ENCODE measurements at regions not wholly inside any gene's neighbourhood (a gene's known extent, or its start where the extent isn't known, plus 50 kb on each side); places are given as distances from the start of the nearest gene placed in this dataset.

GRCh38 chr1:29860056-29860455, 623.7 kb downstream of the PTPRU start:
- no peak for TF ChIP-seq CTCF (IDR thresholded peaks at IDR 0.05; ENCODE audit: low read depth, low read length)
- TF ChIP-seq MYC (IDR thresholded peaks at IDR 0.05; ENCODE audit: low read depth, low read length): no peak
- no peak for TF ChIP-seq POLR2A (IDR thresholded peaks at IDR 0.05; ENCODE audit: extremely low read depth, insufficient read length)
- no peak for TF ChIP-seq MAX (IDR thresholded peaks at IDR 0.05; ENCODE audit: low read depth, low read length)
- H3K4me3 ChIP-seq (ENCODE audit: low read depth, low read length): no peak overlapping the region
- DNase-seq (ENCODE audit: low read depth): no peak

GRCh38 chr1:29859126-29859525, 622.8 kb downstream of the PTPRU start:
- no peak overlapping the region for H3K4me3 ChIP-seq (ENCODE audit: low read depth, low read length)
- no peak for DNase-seq (ENCODE audit: low read depth)
- TF ChIP-seq MYC (IDR thresholded peaks at IDR 0.05; ENCODE audit: low read depth, low read length) (no peak), POLR2A (IDR thresholded peaks at IDR 0.05; ENCODE audit: extremely low read depth, insufficient read length) (no peak), CTCF (IDR thresholded peaks at IDR 0.05; ENCODE audit: low read depth, low read length) (no peak), MAX (IDR thresholded peaks at IDR 0.05; ENCODE audit: low read depth, low read length) (no peak)

- H3K4me3 ChIP-seq (ENCODE audit: low read depth, low read length): no peak overlapping the region
- TF ChIP-seq POLR2A (IDR thresholded peaks at IDR 0.05; ENCODE audit: extremely low read depth, insufficient read length): no peak
- no peak for DNase-seq (ENCODE audit: low read depth)
Observed at GRCh38 chr1:29858646-29859045, 622.3 kb downstream of the PTPRU start.

DNA sequence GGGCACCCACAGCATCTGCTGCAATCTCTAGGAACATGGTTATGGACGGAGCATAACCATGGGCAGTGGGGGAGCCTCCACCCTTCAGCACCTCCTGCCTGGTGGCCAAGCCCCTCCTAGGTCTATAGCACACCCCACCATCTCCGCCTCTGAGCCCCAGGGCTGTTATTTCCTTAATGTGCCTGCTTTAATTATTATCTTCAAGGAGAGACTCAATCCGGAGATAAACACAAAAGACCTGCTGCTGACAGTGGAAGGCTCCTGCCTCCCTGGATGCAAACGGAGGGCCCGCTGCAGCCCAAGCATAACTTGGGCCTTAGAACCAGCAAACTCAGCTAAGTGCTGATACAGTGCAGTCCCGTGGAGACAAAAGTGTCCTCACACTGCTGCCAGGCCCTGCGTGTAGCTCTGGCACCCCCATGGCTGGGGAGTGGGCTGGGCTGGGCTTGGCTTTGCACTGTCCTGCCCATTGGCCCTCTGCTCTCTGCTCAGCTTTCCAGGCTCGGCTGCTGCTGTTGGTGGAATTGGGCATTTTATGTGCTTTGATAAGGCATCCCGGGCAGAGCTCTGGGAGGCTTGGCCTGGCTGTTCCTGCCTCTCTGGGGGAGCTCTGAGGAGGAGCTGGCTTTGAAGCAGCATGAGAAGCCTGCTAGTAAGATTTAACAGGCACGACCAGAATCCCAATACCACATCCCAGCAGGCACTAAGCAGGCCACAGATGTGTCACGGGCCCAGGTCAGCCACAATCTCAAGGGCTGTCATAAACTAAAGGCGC, 620.2 kb downstream of the PTPRU start:
- no peak overlapping the region for H3K4me3 ChIP-seq (ENCODE audit: low read depth, low read length)
- TF ChIP-seq CTCF (IDR thresholded peaks at IDR 0.05; ENCODE audit: low read depth, low read length) (no peak), MAX (IDR thresholded peaks at IDR 0.05; ENCODE audit: low read depth, low read length) (no peak), POLR2A (IDR thresholded peaks at IDR 0.05; ENCODE audit: extremely low read depth, insufficient read length) (no peak), MYC (IDR thresholded peaks at IDR 0.05; ENCODE audit: low read depth, low read length) (no peak)
- no peak for DNase-seq (ENCODE audit: low read depth)

DNA sequence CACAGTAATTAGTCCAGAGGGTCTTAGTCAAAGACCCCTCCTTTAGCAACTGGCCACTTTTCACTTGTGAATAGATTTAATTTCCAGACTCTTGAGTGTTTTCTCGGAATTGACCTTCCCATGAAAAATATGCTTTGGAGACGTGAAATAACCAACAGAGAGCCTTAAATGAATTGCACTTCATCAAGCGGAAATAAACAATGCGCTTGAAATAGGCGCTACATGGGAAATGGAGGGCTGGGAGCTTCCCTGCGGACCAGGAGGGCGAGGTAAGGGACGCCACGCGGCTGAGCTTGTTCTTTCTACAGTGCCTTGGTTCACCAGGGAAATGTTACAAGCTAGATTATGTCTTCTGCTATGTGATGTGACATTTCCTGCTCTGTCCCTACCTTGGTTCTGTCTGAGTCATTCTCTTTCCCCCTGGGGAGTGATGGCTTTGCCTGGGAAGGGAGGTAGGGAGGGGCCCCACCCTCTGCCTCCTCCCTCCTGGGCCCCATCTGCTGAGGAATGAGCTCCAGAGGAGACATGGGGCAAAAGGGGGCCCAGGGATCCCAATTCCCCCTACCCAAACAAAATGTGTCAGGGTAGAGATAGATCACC, 619.3 kb downstream of the PTPRU start:
- no peak for TF ChIP-seq MYC (IDR thresholded peaks at IDR 0.05; ENCODE audit: low read depth, low read length)
- peak; percentile 13 for DNase-seq (ENCODE audit: low read depth)
- H3K4me3 ChIP-seq (ENCODE audit: low read depth, low read length): no peak overlapping the region

DNA sequence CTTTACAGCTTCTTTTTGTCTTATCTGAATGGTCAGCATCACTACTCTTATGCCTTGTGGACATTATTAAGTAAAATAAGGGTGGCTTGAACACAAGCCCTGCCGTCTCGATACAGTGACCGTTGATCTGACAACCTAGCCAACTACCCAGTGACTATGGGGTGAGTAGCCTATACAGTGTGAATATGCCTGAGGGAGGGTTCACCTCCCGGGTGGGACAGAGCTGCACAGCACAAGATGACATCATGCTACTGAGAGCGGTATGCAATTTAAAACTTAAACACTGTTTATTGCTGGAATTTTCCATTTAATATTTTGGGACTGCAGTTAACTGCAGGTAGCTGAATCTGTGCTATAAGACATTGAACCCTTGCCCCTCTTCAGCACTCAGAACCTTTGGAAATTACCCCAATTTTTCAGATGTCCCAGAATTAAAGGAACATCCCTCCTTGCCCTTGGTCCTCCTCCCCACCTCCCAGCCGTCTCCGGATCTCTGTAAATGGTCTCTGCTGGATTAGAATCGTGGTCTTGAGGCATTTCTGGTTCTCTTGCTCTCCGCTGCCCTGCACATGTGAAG, 618.5 kb downstream of the PTPRU start:
- no peak for DNase-seq (ENCODE audit: low read depth)
- no peak for TF ChIP-seq MYC (IDR thresholded peaks at IDR 0.05; ENCODE audit: low read depth, low read length)
- TF ChIP-seq POLR2A (IDR thresholded peaks at IDR 0.05; ENCODE audit: extremely low read depth, insufficient read length): no peak
- no peak for TF ChIP-seq CTCF (IDR thresholded peaks at IDR 0.05; ENCODE audit: low read depth, low read length)
- no peak for TF ChIP-seq MAX (IDR thresholded peaks at IDR 0.05; ENCODE audit: low read depth, low read length)

More for the DNA sequence above, 618.5 kb downstream of the PTPRU start:
- no peak overlapping the region for H3K4me3 ChIP-seq (ENCODE audit: low read depth, low read length)

All from NB4 (cell line).